MCF 10A (cell line): ENCODE measurements at regions not wholly inside any gene's neighbourhood (a gene's known extent, or its start where the extent isn't known, plus 50 kb on each side); places are given as distances from the start of the nearest gene placed in this dataset.

Experiments
- BruUV-seq: library from RNA; stranded (reverse); fragments of 400-500 nt; replicated peaks from 2 replicates; lab custom pipeline; 2021; lab: Mats Ljungman, UMichigan
- CTCF ChIA-PET: fragments of 300-600 bp; sonication (Branson Sonifier 250); formaldehyde crosslinking; extraction: SDS; loops from one replicate; lab custom pipeline; 2021; ENCODE audit warnings: antibody characterized with exemption, inconsistent platforms; lab: Yijun Ruan, JAX
- POLR2A ChIA-PET: fragments of 300-600, 350-650 bp; sonication (Branson Sonifier 250); formaldehyde crosslinking; extraction: SDS; loops from one replicate; lab custom pipeline; 2020; ENCODE audit warnings: antibody characterized with exemption, inconsistent platforms; lab: Yijun Ruan, JAX
- DNase-seq: peaks from one replicate; pipeline ENCODE4 v3.0.0-alpha.2; 2018; ENCODE audit not compliant: unreplicated experiment
- H3K27ac Mint-ChIP-seq: one replicate; pipeline ENCODE4 v1.8.0; 2022; ENCODE audit warnings: mild to moderate bottlenecking, low read depth, mixed read lengths; ENCODE audit not compliant: unreplicated experiment
- H3K27me3 Mint-ChIP-seq: one replicate; pipeline ENCODE4 v1.8.0; 2022; ENCODE audit warnings: mixed read lengths; ENCODE audit not compliant: insufficient read depth, unreplicated experiment
- H3K36me3 Mint-ChIP-seq: one replicate; pipeline ENCODE4 v1.8.0; 2022; ENCODE audit warnings: mild to moderate bottlenecking, moderate library complexity, mixed read lengths; ENCODE audit not compliant: insufficient read depth, unreplicated experiment
- H3K4me1 Mint-ChIP-seq: one replicate; pipeline ENCODE4 v1.8.0; 2022; ENCODE audit warnings: mixed read lengths; ENCODE audit not compliant: insufficient read depth, unreplicated experiment
- H3K4me3 Mint-ChIP-seq: one replicate; pipeline ENCODE4 v1.8.0; 2022; ENCODE audit warnings: mild to moderate bottlenecking, moderate library complexity, mixed read lengths; ENCODE audit not compliant: unreplicated experiment
- H3K9me3 Mint-ChIP-seq: one replicate; pipeline ENCODE4 v1.8.0; 2022; ENCODE audit warnings: mixed read lengths; ENCODE audit not compliant: unreplicated experiment
- intact Hi-C: fragments of 100-400 bp; cut with micrococcal nuclease; formaldehyde crosslinking; loops from 2 replicates; pipeline ENCODE4 v1.14.1; 2022
- TF ChIP-seq, protein P1 (sequence below): fragments of 200-600 bp; IDR thresholded peaks from one replicate; pipeline ENCODE4 v1.8.0; 2022; ENCODE audit warnings: antibody characterized with exemption, mild to moderate bottlenecking; ENCODE audit not compliant: unreplicated experiment

GRCh38 chr1:83691953-83692500 is 306.9 kb downstream of the TTLL7 start:
- Mint-ChIP-seq H3K4me3 (no peak overlapping the region), H3K4me1 (no peaks in the 10 kb centered on the region)

DNA sequence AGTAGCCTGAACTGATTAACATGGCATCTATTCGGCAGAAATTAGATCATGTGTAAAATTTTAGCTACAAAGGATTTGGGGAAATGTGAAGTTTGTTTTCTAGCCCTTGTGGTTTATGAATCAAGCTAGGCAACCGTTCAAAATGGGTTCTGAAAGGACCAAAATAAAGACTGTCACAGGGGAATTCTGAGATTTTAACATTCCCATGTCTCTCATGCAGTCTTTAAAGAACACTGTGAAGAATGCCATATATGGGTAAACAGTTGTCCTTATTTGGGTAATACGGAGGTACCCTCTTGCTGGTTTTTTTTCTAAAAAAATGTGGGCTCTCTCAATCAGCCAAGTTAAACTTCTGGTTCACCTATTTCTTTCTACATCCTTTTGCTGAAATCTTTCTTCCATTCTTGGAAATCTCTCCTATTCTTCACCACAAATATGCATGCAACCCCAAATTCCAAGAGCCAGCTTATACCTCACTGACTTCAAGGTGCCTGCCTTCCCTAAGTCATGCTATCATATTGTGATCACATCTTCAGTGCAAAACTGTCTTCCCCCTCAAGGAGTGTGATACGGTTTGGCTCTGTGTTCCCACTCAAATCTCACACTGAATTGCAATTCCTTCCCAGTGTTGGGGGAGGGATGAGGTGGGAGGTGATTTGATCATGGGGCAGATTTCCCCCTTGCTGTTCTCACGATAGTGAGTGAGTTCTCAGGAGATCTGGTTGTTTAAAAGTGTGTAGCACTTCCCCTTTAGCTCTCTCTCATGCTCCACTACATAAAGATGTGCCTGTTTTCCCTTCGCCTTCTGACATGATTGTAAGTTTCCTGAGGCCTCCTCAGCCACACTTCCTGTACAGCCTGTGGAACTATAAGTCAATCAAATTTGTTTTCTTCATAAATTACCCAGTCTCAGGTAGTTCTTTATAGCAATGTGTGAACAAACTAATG is 308.7 kb downstream of the TTLL7 start:
- ChIA-PET CTCF (interaction anchor here (0.6 kb wide), 1 partner anchor 348 kb away, joined by 3 read pairs; no protein-coding TSS in a partner anchor), POLR2A (no interaction called here)
- DNase-seq = no peak
- TF ChIP-seq, protein P1, sequence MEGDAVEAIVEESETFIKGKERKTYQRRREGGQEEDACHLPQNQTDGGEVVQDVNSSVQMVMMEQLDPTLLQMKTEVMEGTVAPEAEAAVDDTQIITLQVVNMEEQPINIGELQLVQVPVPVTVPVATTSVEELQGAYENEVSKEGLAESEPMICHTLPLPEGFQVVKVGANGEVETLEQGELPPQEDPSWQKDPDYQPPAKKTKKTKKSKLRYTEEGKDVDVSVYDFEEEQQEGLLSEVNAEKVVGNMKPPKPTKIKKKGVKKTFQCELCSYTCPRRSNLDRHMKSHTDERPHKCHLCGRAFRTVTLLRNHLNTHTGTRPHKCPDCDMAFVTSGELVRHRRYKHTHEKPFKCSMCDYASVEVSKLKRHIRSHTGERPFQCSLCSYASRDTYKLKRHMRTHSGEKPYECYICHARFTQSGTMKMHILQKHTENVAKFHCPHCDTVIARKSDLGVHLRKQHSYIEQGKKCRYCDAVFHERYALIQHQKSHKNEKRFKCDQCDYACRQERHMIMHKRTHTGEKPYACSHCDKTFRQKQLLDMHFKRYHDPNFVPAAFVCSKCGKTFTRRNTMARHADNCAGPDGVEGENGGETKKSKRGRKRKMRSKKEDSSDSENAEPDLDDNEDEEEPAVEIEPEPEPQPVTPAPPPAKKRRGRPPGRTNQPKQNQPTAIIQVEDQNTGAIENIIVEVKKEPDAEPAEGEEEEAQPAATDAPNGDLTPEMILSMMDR = no peak
- Mint-ChIP-seq H3K27me3 (no peaks in the 10 kb centered on the region), H3K9me3 (peaks cover 7% of the 10 kb centered on the region), H3K4me1 (no peaks in the 10 kb centered on the region), H3K27ac (no peak overlapping the region), H3K4me3 (no peak overlapping the region), H3K36me3 (no peaks in the 10 kb centered on the region)
- no TSS peak for BruUV-seq
- intact Hi-C loops = no loop called here

More at GRCh38 chr1:83691953-83692500, 306.9 kb downstream of the TTLL7 start:
- no peak for DNase-seq
- BruUV-seq = no TSS peak
- POLR2A ChIA-PET = no interaction called here
- peaks cover 7% of the 10 kb centered on the region for H3K9me3 Mint-ChIP-seq
- CTCF ChIA-PET = no interaction called here
- H3K36me3 Mint-ChIP-seq = no peaks in the 10 kb centered on the region
- TF ChIP-seq, protein P1 = no peak
- no peak overlapping the region for H3K27ac Mint-ChIP-seq
- no peaks in the 10 kb centered on the region for H3K27me3 Mint-ChIP-seq
- intact Hi-C loops = no loop called here

DNA sequence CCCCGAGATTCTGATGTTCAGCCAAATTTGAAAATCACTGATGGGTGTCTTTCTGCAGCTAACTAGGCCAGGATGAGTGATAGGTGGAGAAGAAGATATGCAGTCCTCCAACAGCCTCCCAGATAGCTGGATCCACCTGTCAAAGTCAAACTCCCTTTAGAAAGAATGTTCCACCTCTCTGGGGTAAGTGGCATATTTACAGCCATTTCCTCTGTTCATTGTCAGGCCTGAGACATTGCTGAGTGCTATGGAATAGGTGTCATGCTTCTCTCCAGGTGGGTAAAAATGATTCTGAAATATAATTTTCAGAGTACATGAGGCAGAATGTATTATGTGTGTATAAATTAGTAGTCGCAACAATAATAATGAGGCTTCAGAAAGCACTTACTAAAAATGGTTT is 316.8 kb downstream of the TTLL7 start:
- POLR2A ChIA-PET = no interaction called here
- Mint-ChIP-seq H3K27ac (no peak overlapping the region), H3K27me3 (no peaks in the 10 kb centered on the region), H3K36me3 (no peaks in the 10 kb centered on the region), H3K9me3 (no peaks in the 10 kb centered on the region), H3K4me3 (no peak overlapping the region), H3K4me1 (no peaks in the 10 kb centered on the region)
- intact Hi-C loops = no loop called here
- TF ChIP-seq, protein P1 = no peak
- CTCF ChIA-PET = no interaction called here
- DNase-seq = no peak
- no TSS peak for BruUV-seq

DNA sequence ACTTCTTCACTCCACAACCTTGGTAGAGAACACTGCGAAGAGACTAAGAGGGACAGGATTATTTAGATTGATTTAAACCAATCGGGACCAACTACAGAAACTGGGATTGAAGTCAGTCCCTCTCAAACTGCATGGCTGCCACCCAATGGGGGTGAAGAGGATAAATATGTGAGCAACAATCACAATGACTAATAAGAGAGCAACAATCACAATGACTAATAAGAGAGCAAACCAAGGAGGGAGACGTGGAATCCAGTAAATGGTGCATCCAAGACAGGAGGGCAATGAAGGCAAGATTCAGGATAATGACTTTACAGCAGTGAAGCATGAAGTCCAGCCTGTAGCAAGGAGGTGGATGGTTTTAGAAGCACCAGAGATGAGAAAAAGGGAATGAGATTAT is 322.8 kb downstream of the TTLL7 start:
- POLR2A ChIA-PET = no interaction called here
- H3K27me3 Mint-ChIP-seq = no peaks in the 10 kb centered on the region

More for the DNA sequence above, 322.8 kb downstream of the TTLL7 start:
- no peaks in the 10 kb centered on the region for H3K36me3 Mint-ChIP-seq
- TF ChIP-seq, protein P1 = no peak
- no peak overlapping the region for H3K4me3 Mint-ChIP-seq
- CTCF ChIA-PET = interaction anchor here (0.5 kb wide), 1 partner anchor 544 kb away, joined by 4 read pairs; no protein-coding TSS in a partner anchor
- intact Hi-C loops = no loop called here
- H3K4me1 Mint-ChIP-seq = no peaks in the 10 kb centered on the region
- H3K9me3 Mint-ChIP-seq = peaks cover 6% of the 10 kb centered on the region
- peak; percentile 11 for DNase-seq
- no peak overlapping the region for H3K27ac Mint-ChIP-seq
- BruUV-seq = no TSS peak
